ENCODE measurements at regions not wholly inside any gene's neighbourhood (a gene's known extent, or its start where the extent isn't known, plus 50 kb on each side); places are given as distances from the start of the nearest gene placed in this dataset.

DNA sequence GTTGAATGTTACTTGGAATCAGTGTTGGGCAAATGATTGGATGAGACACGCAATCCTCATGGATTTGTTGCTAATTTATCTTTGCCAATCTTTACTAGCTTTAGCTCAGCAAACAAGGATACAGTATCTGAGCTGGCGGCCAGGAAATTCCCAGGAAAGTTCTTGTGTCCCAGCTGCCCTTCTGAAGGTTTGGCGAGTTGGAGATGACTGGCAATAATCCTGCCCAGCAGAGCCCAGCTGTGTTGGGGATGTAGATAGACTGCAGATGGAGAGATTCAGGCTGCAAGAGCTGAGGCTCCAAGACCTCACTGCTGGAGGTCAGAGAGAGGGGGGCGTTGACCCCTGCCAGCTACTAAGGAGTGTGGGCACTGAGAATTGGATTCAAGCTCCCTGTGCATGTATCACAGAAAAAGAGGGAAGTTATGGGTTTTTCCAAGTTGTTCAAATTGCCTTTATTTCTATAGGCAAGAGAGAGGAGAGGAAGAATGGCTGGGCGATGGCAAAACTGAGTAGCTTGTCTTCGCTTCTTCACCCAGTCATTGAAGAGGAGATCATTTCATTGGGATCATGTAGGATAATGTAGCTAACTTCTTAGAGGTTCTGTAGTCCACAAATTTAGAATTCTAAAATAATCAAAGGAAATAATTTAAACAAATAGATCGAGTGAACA is 506.8 kb upstream of the LRATD1 start:
- Histone ChIP-seq H3K36me3 (ENCODE audit: control insufficient read depth, insufficient read depth, low read length) (no peaks in the 10 kb centered on the region), H3K4me3 (ENCODE audit: low read depth, low read length) (no peak overlapping the region), H3K27me3 (ENCODE audit: control insufficient read depth, insufficient read depth, low read length) (no peaks in the 10 kb centered on the region)
- no peak for DNase-seq (ENCODE audit: low read depth)
- TF ChIP-seq, protein P1, sequence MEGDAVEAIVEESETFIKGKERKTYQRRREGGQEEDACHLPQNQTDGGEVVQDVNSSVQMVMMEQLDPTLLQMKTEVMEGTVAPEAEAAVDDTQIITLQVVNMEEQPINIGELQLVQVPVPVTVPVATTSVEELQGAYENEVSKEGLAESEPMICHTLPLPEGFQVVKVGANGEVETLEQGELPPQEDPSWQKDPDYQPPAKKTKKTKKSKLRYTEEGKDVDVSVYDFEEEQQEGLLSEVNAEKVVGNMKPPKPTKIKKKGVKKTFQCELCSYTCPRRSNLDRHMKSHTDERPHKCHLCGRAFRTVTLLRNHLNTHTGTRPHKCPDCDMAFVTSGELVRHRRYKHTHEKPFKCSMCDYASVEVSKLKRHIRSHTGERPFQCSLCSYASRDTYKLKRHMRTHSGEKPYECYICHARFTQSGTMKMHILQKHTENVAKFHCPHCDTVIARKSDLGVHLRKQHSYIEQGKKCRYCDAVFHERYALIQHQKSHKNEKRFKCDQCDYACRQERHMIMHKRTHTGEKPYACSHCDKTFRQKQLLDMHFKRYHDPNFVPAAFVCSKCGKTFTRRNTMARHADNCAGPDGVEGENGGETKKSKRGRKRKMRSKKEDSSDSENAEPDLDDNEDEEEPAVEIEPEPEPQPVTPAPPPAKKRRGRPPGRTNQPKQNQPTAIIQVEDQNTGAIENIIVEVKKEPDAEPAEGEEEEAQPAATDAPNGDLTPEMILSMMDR (IDR thresholded peaks at IDR 0.05; ENCODE audit: insufficient read depth, low read length, poor library complexity, severe bottlenecking) = no peak

DNA sequence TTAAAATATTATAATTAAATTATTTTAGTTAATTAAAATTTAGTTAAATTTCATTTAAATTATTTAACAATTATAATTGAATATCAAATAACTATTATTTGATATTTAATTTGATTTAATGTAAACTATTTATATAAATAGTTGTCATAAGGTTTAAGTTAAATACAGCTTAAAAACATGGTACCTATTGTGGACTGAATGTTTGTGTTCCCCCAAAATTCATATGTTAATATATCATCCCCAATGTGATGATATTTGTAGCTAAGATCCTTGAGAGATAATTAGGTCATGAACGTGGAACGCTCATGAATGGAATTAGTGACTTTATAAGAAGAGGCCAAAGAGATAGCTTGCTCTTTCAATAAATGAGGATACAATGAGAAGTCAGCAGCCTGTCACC is 505.7 kb upstream of the LRATD1 start:
- Histone ChIP-seq H3K4me3 (ENCODE audit: low read depth, low read length) (no peak overlapping the region), H3K27me3 (ENCODE audit: control insufficient read depth, insufficient read depth, low read length) (no peaks in the 10 kb centered on the region), H3K36me3 (ENCODE audit: control insufficient read depth, insufficient read depth, low read length) (no peaks in the 10 kb centered on the region)
- no peak for DNase-seq (ENCODE audit: low read depth)
- TF ChIP-seq, protein P1 (IDR thresholded peaks at IDR 0.05; ENCODE audit: insufficient read depth, low read length, poor library complexity, severe bottlenecking) = no peak

DNA sequence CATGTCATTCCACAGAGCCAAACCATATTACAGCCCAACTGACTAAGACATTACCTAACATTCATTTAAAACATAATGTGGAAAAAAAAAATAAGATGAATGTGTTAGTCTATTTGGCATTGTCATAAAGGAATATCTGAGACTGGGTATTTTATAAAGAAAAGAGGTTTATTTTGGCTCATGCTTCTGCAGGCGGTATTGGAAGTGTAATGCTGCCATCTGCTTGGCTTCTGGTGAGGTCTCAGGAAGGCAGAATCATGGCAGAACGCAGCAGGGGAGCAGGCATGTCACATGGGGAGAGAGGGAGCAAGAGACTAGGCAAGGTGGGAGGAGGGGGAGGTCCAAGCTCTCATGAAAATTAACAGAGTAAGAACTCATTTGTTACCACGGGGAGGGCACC is 504.8 kb upstream of the LRATD1 start:
- TF ChIP-seq, protein P1 (IDR thresholded peaks at IDR 0.05; ENCODE audit: insufficient read depth, low read length, poor library complexity, severe bottlenecking) = no peak
- no peak for DNase-seq (ENCODE audit: low read depth)
- Histone ChIP-seq H3K4me3 (ENCODE audit: low read depth, low read length) (no peak overlapping the region), H3K27me3 (ENCODE audit: control insufficient read depth, insufficient read depth, low read length) (no peaks in the 10 kb centered on the region), H3K36me3 (ENCODE audit: control insufficient read depth, insufficient read depth, low read length) (no peaks in the 10 kb centered on the region)

DNA sequence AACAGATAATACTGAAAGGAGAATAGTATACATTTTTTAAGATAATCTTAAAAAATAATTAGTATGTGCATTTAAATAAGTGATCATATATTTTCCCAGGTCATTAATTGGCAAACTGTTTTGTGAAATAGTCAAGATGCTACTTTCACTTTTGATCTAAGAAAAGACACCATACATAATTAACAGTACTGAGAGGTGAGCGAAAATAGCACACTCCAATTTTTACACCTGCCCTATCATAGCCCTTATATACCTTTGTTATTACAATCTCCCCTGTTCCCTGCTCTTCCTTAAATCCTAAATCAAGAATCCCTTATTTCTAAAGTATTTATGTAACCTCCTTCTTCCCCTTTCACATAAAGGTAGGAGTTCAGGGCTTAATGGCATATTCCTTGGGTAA is 500.1 kb upstream of the LRATD1 start:
- no peaks in the 10 kb centered on the region for H3K36me3 ChIP-seq (ENCODE audit: control insufficient read depth, insufficient read depth, low read length)
- no peaks in the 10 kb centered on the region for H3K27me3 ChIP-seq (ENCODE audit: control insufficient read depth, insufficient read depth, low read length)
- TF ChIP-seq, protein P1 (IDR thresholded peaks at IDR 0.05; ENCODE audit: insufficient read depth, low read length, poor library complexity, severe bottlenecking) = no peak
- no peak for DNase-seq (ENCODE audit: low read depth)
- H3K4me3 ChIP-seq (ENCODE audit: low read depth, low read length) = no peak overlapping the region

DNA sequence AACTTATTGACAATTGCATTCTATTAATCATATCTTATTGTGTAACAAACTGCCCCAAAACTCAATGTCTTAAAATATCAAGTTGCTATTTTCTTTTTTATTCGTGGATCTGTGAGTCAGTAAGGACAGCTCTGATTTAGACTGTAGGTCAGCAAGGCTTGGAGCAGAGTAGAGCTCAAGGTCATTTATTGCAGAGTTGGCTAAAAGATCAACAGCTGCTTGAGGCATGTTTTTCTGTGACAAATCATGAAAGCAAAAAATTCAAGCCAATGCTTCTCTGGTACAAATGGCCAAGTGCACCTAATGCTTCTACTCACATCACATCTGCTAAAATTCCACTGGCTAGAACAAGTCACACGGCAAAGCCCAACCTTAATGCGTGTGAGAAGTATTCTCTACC is 497.7 kb upstream of the LRATD1 start:
- H3K27me3 ChIP-seq (ENCODE audit: control insufficient read depth, insufficient read depth, low read length) = no peaks in the 10 kb centered on the region
- H3K36me3 ChIP-seq (ENCODE audit: control insufficient read depth, insufficient read depth, low read length) = no peaks in the 10 kb centered on the region
- no peak overlapping the region for H3K4me3 ChIP-seq (ENCODE audit: low read depth, low read length)
- DNase-seq (ENCODE audit: low read depth) = no peak
- TF ChIP-seq, protein P1 (IDR thresholded peaks at IDR 0.05; ENCODE audit: insufficient read depth, low read length, poor library complexity, severe bottlenecking) = no peak

- no peaks in the 10 kb centered on the region for H3K27me3 ChIP-seq (ENCODE audit: control insufficient read depth, insufficient read depth, low read length)
- H3K4me3 ChIP-seq (ENCODE audit: low read depth, low read length) = no peak overlapping the region
- TF ChIP-seq, protein P1 (IDR thresholded peaks at IDR 0.05; ENCODE audit: insufficient read depth, low read length, poor library complexity, severe bottlenecking) = no peak
- no peak for DNase-seq (ENCODE audit: low read depth)
- H3K36me3 ChIP-seq (ENCODE audit: control insufficient read depth, insufficient read depth, low read length) = no peaks in the 10 kb centered on the region
Observed at GRCh38 chr2:14136030-14136429, 496.5 kb upstream of the LRATD1 start.

All from kidney epithelial cell (primary cell).